ENCODE measurements at regions not wholly inside any gene's neighbourhood (a gene's known extent, or its start where the extent isn't known, plus 50 kb on each side); places are given as distances from the start of the nearest gene placed in this dataset.

DNA sequence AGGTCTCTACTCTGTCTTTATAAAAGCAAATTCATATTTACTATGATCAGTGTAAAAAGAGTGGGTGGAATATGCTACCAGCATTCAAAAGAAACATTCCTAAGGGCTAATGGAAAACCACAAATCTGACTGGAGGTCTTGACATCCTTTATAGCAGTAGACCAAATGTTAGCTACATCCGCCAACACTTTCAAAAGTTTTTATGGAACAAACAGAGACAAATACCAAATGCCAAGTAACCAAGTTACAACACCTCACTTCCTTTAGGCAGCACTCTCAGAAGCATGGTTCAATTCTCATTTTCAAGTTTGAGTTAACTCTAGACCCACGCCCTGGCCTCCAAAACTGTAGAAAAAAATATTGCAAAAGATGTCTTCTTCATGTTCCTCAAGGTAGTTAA, 78.3 kb upstream of the SETBP1 start:
- H3K9me3 Mint-ChIP-seq = peaks cover 2% of the 10 kb centered on the region
- no peaks in the 10 kb centered on the region for H3K36me3 Mint-ChIP-seq (ENCODE audit: low read depth)
- H3K4me1 Mint-ChIP-seq = peaks cover 11% of the 10 kb centered on the region
- no peaks in the 10 kb centered on the region for H3K27me3 Mint-ChIP-seq
- intact Hi-C loops (cut with micrococcal nuclease) = no loop called here
- TF ChIP-seq, protein P1, sequence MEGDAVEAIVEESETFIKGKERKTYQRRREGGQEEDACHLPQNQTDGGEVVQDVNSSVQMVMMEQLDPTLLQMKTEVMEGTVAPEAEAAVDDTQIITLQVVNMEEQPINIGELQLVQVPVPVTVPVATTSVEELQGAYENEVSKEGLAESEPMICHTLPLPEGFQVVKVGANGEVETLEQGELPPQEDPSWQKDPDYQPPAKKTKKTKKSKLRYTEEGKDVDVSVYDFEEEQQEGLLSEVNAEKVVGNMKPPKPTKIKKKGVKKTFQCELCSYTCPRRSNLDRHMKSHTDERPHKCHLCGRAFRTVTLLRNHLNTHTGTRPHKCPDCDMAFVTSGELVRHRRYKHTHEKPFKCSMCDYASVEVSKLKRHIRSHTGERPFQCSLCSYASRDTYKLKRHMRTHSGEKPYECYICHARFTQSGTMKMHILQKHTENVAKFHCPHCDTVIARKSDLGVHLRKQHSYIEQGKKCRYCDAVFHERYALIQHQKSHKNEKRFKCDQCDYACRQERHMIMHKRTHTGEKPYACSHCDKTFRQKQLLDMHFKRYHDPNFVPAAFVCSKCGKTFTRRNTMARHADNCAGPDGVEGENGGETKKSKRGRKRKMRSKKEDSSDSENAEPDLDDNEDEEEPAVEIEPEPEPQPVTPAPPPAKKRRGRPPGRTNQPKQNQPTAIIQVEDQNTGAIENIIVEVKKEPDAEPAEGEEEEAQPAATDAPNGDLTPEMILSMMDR (IDR thresholded peaks at IDR 0.05) = no peak
- ATAC-seq (ENCODE audit: low read depth) (no peak), DNase-seq (no peak)
- ChIA-PET POLR2A (no interaction called here), CTCF (no interaction called here)
- H3K4me3 Mint-ChIP-seq = no peak overlapping the region
- peak overlapping the region; percentile 1 for H3K27ac Mint-ChIP-seq

DNA sequence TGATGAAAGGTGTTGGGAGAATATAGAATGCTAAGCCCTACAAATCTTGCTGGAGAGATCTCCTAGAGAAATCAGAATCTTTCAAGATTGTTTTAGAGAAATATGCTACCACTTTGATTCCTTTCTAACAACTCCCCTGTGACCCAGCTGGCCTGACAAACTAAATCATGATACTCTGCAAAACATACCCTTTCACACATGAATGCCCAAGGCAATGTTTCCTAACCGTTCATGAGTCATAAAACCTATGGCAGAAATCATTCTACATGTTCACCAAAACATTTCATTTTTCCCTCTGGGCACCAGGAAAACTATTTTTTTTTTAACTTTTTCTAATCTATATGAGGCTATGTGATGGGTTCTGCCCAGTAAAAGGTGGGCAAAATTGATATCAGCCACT, 77.8 kb upstream of the SETBP1 start:
- TF ChIP-seq, protein P1 (IDR thresholded peaks at IDR 0.05) = no peak
- H3K9me3 Mint-ChIP-seq = peaks cover 2% of the 10 kb centered on the region
- H3K36me3 Mint-ChIP-seq (ENCODE audit: low read depth) = no peaks in the 10 kb centered on the region
- no peak overlapping the region for H3K4me3 Mint-ChIP-seq
- H3K27me3 Mint-ChIP-seq = no peaks in the 10 kb centered on the region
- ChIA-PET POLR2A (no interaction called here), CTCF (no interaction called here)
- peaks cover 11% of the 10 kb centered on the region for H3K4me1 Mint-ChIP-seq
- peak; percentile 81 for ATAC-seq (ENCODE audit: low read depth)
- H3K27ac Mint-ChIP-seq = peak overlapping the region; percentile 1
- DNase-seq = no peak
- intact Hi-C loops (cut with micrococcal nuclease) = no loop called here

DNA sequence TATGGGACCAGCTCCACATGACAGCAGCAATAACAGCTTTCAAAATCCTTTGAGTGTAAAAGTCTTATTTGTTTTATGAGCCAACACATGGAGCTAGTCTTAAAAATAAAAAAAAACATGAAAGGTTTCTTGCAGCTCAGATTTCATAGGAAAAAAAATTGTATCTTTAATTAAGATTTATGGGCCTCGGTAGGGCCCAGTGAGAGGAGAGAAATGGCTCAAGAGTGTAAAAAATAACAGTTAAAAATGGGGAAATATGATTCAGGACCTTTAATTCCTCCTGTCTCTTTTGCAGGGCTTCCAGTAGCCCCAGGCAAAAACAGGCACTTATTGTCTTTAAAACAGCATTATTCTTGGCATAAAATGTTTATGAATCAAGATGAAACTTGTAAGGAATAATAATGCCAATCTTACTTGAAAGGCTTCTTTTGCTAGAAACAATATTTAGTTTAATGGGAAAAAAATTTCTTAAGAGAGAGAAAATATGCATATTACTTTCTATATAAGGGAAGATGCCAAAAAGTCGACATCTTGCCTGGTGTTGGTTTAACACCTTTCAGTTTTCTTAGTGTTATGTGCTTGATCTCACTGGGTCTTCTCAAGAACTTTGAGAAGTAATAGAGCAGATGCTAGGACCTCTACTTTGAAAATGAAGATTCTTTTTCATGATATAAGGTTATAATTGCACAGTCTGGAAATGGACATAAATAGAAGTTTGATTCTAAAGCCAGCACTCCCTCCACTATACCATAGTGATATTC, 71.3 kb upstream of the SETBP1 start:
- H3K27ac Mint-ChIP-seq = no peak overlapping the region
- no peak overlapping the region for H3K4me3 Mint-ChIP-seq
- no peaks in the 10 kb centered on the region for H3K4me1 Mint-ChIP-seq
- CTCF ChIA-PET = no interaction called here
- TF ChIP-seq, protein P1 (IDR thresholded peaks at IDR 0.05) = no peak
- no peak for ATAC-seq (ENCODE audit: low read depth)
- no peaks in the 10 kb centered on the region for H3K9me3 Mint-ChIP-seq
- H3K27me3 Mint-ChIP-seq = no peaks in the 10 kb centered on the region
- POLR2A ChIA-PET = no interaction called here
- intact Hi-C loops (cut with micrococcal nuclease) = no loop called here
- no peaks in the 10 kb centered on the region for H3K36me3 Mint-ChIP-seq (ENCODE audit: low read depth)
- no peak for DNase-seq

DNA sequence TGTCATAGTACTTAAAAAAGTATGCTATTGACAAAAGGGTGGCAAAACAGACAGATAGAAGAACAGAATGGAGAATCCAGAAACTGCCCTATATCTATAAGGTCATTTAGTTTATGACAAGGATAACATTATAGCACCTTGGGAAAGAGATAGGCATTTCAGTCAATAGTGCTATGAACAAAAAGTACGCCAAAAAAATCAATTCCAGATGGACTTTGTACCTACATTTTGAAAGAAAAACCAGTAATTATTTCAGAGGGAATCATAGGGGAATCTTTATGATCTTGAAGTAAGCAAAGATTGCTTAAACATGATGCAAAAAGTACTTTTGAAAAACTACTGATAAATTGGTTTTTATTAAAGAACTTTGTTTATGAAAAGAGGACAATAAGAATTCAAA, 59.9 kb upstream of the SETBP1 start:
- intact Hi-C loops (cut with micrococcal nuclease) = no loop called here
- H3K27me3 Mint-ChIP-seq = no peaks in the 10 kb centered on the region
- TF ChIP-seq, protein P1 (IDR thresholded peaks at IDR 0.05) = no peak
- no peaks in the 10 kb centered on the region for H3K36me3 Mint-ChIP-seq (ENCODE audit: low read depth)
- CTCF ChIA-PET = no interaction called here
- no peak overlapping the region for H3K4me3 Mint-ChIP-seq
- peaks cover 3% of the 10 kb centered on the region for H3K4me1 Mint-ChIP-seq
- DNase-seq = no peak
- ATAC-seq (ENCODE audit: low read depth) = no peak
- peaks cover 9% of the 10 kb centered on the region for H3K9me3 Mint-ChIP-seq
- no peak overlapping the region for H3K27ac Mint-ChIP-seq
- POLR2A ChIA-PET = no interaction called here

DNA sequence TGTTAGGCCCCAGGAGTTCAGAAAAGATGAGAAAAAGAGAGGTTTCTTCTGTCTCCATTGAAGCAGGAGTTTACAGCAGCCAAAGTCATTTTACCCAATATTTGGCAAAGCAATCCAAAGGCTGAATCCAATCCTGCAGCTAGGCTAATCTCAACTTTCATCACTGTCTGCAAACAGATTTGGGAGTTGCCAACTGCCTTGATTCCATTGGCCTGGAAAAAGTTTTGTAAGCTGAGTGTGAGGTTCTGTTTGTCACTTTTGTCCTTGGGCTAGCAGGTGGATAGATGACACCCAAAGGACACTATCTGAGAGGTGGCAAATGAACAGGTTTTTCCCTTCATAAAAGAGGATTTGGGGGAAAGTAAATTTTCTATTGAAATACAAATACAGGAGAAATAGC, 56.6 kb upstream of the SETBP1 start:
- Mint-ChIP-seq H3K27me3 (no peaks in the 10 kb centered on the region), H3K27ac (no peak overlapping the region), H3K36me3 (ENCODE audit: low read depth) (no peaks in the 10 kb centered on the region), H3K9me3 (no peaks in the 10 kb centered on the region), H3K4me3 (no peak overlapping the region), H3K4me1 (peaks cover 3% of the 10 kb centered on the region)
- TF ChIP-seq, protein P1 (IDR thresholded peaks at IDR 0.05) = no peak
- ChIA-PET POLR2A (no interaction called here), CTCF (no interaction called here)
- ATAC-seq (ENCODE audit: low read depth) (no peak), DNase-seq (no peak)
- intact Hi-C loops (cut with micrococcal nuclease) = no loop called here

Measured in activated B cell treated with CpG ODN at 0.5 μM for 24 hours (primary cell).